ENCODE measurements at regions not wholly inside any gene's neighbourhood (a gene's known extent, or its start where the extent isn't known, plus 50 kb on each side); places are given as distances from the start of the nearest gene placed in this dataset.

GRCh38 chr5:104111632-104112031, 549.0 kb upstream of the NUDT12 start:
- H3K4me3 ChIP-seq, result no peak overlapping the region
- DNase-seq, result peak in 1 of 3 donors; percentile 15
- WGBS, 2 donors, result 53 to 70% methylated on average over 2 of the region's 2 CpGs
- H3K9ac ChIP-seq (ENCODE audit: insufficient read depth in 1 of 2, low read length in 2 of 2), result no peak overlapping the region
- no peak overlapping the region for H3K27ac ChIP-seq (ENCODE audit: low read depth in 1 of 2, low read length in 1 of 2)
- H3K36me3 ChIP-seq (ENCODE audit: control insufficient read depth in 4 of 4, insufficient read depth in 4 of 4, low read length in 4 of 4), result no peaks in the 10 kb centered on the region
- no peaks in the 10 kb centered on the region for H3K9me3 ChIP-seq (ENCODE audit: control insufficient read depth in 4 of 4, insufficient read depth in 3 of 4, low read length in 3 of 4)
- no peaks in the 10 kb centered on the region for H3K27me3 ChIP-seq (ENCODE audit: control insufficient read depth in 3 of 3, insufficient read depth in 3 of 3, low read length in 2 of 3)
- no peak for ATAC-seq (ENCODE audit: insufficient read depth, low FRiP score)
- TF ChIP-seq CTCF (IDR thresholded peaks at IDR 0.05; ENCODE audit: control extremely low read depth, extremely low read depth), result no peak
- peaks cover 0 to 2% (median 0%) of the 10 kb centered on the region in 5 donors for H3K4me1 ChIP-seq (ENCODE audit: control insufficient read depth in 5 of 5, insufficient read depth in 5 of 5, low read length in 5 of 5)

GRCh38 chr5:104096451-104096850, 533.9 kb upstream of the NUDT12 start:
- no peaks in the 10 kb centered on the region for H3K4me1 ChIP-seq (ENCODE audit: control insufficient read depth in 5 of 5, insufficient read depth in 5 of 5, low read length in 5 of 5)
- no peak overlapping the region for H3K4me3 ChIP-seq
- 86 to 91% methylated on average over 5 of the region's 5 CpGs for WGBS, 2 donors
- H3K9me3 ChIP-seq (ENCODE audit: control insufficient read depth in 4 of 4, insufficient read depth in 3 of 4, low read length in 3 of 4), result no peaks in the 10 kb centered on the region
- ATAC-seq (ENCODE audit: insufficient read depth, low FRiP score) (no peak), DNase-seq (no peak)
- no peaks in the 10 kb centered on the region for H3K27me3 ChIP-seq (ENCODE audit: control insufficient read depth in 3 of 3, insufficient read depth in 3 of 3, low read length in 2 of 3)
- no peak overlapping the region for H3K9ac ChIP-seq (ENCODE audit: insufficient read depth in 1 of 2, low read length in 2 of 2)
- no peak for TF ChIP-seq CTCF (IDR thresholded peaks at IDR 0.05; ENCODE audit: control extremely low read depth, extremely low read depth)
- no peaks in the 10 kb centered on the region for H3K36me3 ChIP-seq (ENCODE audit: control insufficient read depth in 4 of 4, insufficient read depth in 4 of 4, low read length in 4 of 4)
- no peak overlapping the region for H3K27ac ChIP-seq (ENCODE audit: low read depth in 1 of 2, low read length in 1 of 2)

- H3K9ac ChIP-seq (ENCODE audit: insufficient read depth in 1 of 2, low read length in 2 of 2), result no peak overlapping the region
- H3K4me3 ChIP-seq, result no peak overlapping the region
- H3K4me1 ChIP-seq (ENCODE audit: control insufficient read depth in 5 of 5, insufficient read depth in 5 of 5, low read length in 5 of 5), result no peaks in the 10 kb centered on the region
- no peaks in the 10 kb centered on the region for H3K9me3 ChIP-seq (ENCODE audit: control insufficient read depth in 4 of 4, insufficient read depth in 3 of 4, low read length in 3 of 4)
- WGBS, 2 donors, result 72 to 73% methylated on average over 2 of the region's 2 CpGs
- no peaks in the 10 kb centered on the region for H3K36me3 ChIP-seq (ENCODE audit: control insufficient read depth in 4 of 4, insufficient read depth in 4 of 4, low read length in 4 of 4)
- no peaks in the 10 kb centered on the region for H3K27me3 ChIP-seq (ENCODE audit: control insufficient read depth in 3 of 3, insufficient read depth in 3 of 3, low read length in 2 of 3)
- no peak overlapping the region for H3K27ac ChIP-seq (ENCODE audit: low read depth in 1 of 2, low read length in 1 of 2)
- no peak for ATAC-seq (ENCODE audit: insufficient read depth, low FRiP score)
- TF ChIP-seq CTCF (IDR thresholded peaks at IDR 0.05; ENCODE audit: control extremely low read depth, extremely low read depth), result no peak
- no peak for DNase-seq
These were observed 532.9 kb upstream of the NUDT12 start for GRCh38 chr5:104095527-104095926.
